ENCODE measurements at regions not wholly inside any gene's neighbourhood (a gene's known extent, or its start where the extent isn't known, plus 50 kb on each side); places are given as distances from the start of the nearest gene placed in this dataset.

DNA sequence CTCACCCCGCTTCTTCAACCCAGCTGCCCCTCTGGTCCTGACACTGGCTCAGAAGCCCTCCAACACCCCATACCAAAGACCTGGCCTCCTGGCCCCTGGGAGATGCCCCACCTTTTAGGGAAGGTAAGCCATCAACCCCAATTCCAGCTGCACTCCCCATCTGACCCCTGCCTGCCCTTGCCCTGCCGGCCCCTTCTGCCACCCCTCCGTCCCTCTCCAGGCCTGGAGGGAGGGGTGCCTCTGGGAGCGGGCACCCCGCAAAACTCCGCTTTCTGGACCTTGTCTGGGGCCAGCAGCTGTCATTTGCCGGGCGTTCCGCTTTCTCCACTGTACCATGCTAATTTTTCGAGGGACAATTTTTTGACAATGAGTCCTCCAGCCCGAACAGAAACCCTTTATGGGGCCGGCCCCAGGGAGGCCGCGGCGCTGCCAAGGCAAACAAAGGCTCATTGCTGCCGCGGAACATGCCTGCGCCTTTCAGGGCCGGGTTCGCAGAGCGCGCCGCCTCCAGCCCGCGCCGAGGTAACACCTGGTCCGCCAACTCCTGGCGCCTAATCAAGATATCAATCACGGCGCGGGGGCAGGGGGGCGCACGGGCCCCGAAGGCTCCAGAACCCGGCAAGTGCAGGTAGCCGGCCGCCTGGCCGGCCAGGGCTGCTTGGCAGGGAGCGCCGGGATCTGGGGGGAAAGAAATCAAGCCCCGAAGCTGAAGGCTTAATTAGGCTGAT, 96.0 kb downstream of the INHBB start:
- peak; percentile 93 for DNase-seq

GRCh38 chr2:120442541-120442922, 96.6 kb downstream of the INHBB start:
- no peak for DNase-seq

- DNase-seq, result no peak
Measured at GRCh38 chr2:120442923-120443571, 97.1 kb downstream of the INHBB start.

DNA sequence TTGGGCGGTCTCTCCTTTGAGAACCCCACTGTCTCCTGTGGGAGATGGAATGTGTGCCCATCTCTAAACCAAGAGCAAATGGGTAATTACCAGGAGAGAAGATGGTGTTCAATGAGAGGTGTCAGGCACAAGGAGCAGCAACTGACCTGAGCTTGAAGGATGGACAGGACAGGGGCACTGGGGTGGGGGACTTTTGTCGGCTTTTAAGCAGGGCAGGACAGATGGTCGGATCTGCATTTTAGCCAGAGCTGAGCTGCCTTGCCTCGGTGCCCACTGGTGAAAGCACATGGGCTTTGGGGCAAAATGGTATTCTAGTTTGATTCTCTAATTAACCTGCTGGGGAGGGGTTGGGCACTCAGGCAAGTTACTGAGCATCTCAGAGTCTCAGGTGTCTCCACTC, 98.0 kb downstream of the INHBB start:
- no peak for DNase-seq

GRCh38 chr2:120444691-120445240, 98.8 kb downstream of the INHBB start:
- DNase-seq, result no peak

DNA sequence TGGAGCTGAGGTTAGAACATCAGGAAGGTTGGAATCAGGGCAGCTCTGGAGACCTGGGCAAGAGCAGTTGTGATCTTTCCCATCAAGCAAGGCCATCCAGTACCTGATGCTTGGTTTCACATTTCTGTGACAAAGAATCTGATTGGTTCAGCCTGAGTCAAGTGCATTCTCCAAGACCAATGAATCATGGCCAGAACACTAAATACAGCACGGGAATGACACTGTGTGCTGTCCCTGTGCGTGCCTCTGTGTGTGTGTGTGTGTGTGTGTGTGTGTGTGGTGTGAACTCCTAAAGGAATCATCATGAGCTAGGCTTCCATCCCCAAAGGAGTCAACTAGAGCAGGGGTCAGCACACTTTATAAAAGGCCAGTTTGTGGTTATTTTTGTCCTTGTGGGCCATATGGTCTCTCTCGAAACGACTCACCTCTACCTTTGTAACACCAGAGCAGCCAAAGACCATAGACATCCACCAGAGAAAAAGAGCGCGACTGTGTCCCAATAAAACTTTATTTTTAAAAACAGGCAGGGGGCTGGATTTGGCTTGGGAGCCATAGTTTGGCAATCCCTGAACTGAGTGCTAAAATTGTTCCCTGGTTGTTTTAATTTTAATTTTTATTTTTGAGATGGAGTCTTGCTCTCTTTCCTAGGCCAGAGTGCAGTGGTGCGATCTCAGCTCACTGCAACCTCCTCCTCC, 99.7 kb downstream of the INHBB start:
- peak; percentile 23 for DNase-seq

DNA sequence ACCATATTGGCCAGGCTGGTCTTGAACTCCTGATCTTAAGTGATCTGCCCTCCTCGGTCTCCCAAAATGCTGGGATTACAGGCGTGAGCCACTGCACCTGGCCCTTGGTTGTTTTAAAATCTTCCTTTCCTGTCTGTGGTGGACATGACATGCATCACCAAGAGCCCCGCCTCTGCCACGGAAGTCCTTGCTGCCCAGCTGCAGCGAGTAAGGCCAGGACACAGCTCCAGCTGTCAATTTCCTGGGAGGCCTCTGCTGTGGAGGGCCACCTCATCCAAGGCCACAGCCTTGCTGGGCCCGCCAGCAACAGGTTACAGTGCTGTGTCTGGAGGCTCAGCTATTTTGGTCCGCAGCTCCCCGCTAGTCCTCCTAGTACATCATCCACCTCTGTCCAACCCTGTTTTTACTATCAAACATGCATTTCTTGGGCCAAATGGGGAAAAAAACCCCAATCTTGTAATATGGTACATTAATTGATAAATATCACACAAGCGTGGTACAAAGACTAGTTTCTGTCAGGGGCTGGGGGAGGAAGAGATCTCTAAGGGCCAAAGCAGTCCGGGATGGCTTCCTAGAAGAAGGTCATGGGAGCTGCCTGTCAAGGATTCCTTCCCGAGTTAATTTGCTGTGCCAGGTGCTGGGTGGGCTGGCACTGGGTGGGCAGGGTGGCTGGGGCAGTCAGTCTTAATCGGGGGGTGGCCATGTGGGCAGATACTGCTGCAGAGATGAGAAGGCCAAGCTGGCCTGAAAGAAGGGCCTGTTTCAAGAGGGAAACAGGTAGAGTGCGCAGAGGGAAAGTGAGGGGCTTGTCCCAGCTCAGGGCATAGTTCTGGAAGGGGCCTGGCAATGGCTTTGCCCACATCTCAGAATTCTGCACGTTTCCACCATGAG, 100.5 kb downstream of the INHBB start:
- no peak for DNase-seq

- no peak for DNase-seq
Measured at GRCh38 chr2:120447127-120447785, 101.3 kb downstream of the INHBB start.

DNA sequence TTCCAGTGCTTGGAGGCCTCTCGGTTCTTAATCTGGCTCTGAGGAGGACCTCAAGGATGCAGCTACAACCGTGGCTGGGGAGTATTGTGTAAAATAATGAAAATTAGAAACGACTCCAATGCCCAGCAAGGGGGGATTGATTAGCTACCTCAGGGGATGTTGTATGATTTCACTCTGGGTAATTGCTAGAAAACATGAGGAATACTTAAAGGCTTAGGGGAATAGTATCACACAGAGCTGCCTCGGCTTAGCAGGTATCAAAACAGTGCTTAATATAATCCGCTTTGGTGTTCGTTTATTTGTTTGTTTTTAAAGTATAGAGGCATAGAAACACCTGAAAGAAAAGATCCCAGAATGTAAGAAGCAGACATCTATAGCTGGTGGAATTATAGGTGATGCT, 102.5 kb downstream of the INHBB start:
- no peak for DNase-seq

DNA sequence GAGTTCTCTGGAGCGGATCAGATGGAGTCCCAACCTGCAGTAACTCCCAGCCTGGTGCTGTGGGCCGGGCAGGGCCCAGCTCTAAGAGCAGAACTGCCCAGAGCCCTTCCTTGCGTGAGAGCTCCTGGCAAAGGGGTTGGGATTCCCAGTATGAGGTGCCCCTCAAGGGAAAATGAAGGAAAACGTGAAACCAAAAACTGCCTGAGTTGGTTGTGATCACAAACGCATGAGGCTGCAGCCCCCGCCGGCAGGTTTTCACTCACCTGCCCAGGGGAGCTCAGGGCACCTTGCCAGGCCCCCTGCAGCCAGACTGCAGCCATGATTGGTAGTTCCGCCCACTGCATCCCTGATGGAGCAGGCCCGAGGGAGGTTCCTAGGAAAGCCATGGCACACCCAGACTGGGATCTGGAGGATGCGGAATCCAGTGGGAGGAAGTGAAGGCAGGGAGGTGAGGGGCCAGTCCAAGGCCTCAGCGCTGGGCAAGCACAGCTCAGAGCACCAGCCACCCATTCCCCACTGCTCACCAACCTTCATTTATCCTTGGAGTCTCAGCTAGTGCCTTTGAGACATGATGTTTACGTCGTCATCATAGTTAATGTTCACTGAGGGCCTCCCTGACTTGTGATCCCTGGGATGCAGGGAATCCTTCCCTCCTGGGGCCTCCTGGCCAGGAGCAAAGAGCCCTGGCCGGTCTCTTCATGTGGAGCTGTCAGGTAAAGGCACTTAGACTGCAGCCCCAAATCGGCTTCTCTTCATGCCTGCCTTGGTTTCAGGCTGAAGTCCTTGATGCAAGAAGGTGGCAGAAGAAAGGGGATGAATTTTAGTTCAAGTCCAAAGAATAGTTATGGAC, 103.2 kb downstream of the INHBB start:
- peak; percentile 94 for DNase-seq

DNA sequence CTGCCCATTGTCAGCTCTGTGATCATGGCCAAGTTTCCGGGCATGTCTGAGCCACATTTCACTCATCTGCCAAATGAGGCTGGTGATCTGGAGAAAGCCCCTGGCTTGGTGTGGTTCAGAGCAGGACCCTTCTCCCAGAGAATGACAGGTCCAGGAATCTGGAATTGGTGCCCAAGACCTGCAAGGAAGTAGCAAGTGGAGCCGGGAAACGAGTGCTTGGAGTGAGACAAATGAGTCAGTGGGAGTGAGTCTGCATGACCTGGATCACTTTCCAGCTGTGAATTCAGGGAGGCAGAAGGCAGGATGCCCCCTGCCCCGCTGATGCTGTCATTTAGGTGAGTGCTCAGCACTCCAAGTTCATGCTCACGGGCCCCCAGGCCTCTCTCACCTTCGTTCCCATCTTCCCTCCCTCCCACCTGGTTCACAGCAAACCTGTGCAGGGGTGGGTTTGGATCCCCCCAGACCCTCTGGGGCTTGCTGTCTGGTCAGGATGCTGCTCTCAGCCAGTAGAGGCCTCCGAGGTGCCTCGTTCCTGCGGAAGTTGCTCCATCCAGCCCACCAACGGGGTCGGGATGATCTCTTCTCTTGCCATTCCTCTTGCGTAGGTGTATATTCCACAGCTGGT, 104.4 kb downstream of the INHBB start:
- no peak for DNase-seq

- DNase-seq, result no peak
Measured at GRCh38 chr2:120451334-120451733, 105.4 kb downstream of the INHBB start.

DNA sequence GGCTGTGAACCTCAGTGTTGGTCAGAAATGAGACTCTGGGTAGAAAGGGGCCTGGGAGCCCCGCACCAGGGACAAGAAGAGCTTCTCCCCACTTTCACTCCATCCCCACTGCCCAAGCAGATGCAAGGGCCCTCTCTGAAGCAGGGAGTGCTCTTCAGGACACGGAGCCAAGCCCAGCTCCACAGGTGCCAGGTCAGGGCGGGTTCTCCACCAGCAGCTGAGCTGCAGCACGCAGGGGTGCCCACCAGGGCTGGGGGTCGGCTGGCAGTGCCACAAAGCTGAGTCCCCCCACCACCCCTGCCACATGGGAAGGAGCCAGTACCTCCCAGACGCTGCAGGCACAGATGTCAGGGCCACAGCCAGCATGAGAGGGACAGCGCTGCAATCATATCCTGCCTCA, 106.2 kb downstream of the INHBB start:
- no peak for DNase-seq

- no peak for DNase-seq
Measured at GRCh38 chr2:120452945-120453634, 107.2 kb downstream of the INHBB start.

- no peak for DNase-seq
Measured at GRCh38 chr2:120453635-120453998, 107.7 kb downstream of the INHBB start.

- no peak for DNase-seq
Measured at GRCh38 chr2:120454654-120455385, 108.9 kb downstream of the INHBB start.

- DNase-seq, result no peak
Measured at GRCh38 chr2:120455390-120455789, 109.5 kb downstream of the INHBB start.

DNA sequence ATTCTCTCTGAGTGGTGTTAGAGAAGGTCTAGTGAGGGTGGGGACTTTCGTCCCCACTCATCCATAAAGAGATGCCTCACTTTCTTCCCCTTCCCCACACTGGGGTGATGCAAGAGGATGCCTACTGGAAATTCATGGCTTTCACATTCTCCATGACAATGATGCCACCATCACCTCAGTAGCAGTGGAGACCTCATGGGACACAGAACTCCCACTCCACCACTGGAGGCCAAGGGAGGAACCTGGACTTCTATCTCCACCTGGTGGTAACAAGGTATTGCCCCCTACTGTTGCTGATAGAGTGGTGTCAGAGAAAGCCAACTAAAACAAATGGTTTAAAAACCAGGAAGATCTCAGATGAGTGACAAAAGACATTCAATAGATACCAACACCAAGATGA, 110.9 kb downstream of the INHBB start:
- DNase-seq, result no peak

- no peak for DNase-seq
Measured at GRCh38 chr2:120460511-120460910, 114.6 kb downstream of the INHBB start.

- no peak for DNase-seq
Measured at GRCh38 chr2:120461092-120461491, 115.2 kb downstream of the INHBB start.

Measured in NCI-H345 (cell line).